Activated B cell treated with CpG ODN at 0.5 μM for 24 hours (primary cell): ENCODE measurements at regions not wholly inside any gene's neighbourhood (a gene's known extent, or its start where the extent isn't known, plus 50 kb on each side); places are given as distances from the start of the nearest gene placed in this dataset.

Experiments used
- ATAC-seq: fragments of 200-7000 bp; cut with Tn5 transposase; one replicate; pipeline ENCODE4 v1.10.0; 2021; ENCODE audit warnings: low read depth, mild to moderate bottlenecking, moderate library complexity
- CTCF ChIA-PET: fragments of 350-600 bp; sonication (Branson Sonifier 250); formaldehyde crosslinking; loops from one replicate; lab custom pipeline; 2021; ENCODE audit warnings: antibody characterized with exemption; lab: Charles Lee
- POLR2A ChIA-PET: fragments of 350-600 bp; sonication (Branson Sonifier 250); formaldehyde crosslinking; loops from one replicate; lab custom pipeline; 2021; ENCODE audit warnings: antibody characterized with exemption; lab: Charles Lee
- DNase-seq: peaks from one replicate; pipeline ENCODE4 v3.0.0; 2022
- H3K27ac Mint-ChIP-seq: one replicate; pipeline ENCODE4 v1.8.0; 2020; ENCODE audit warnings: mixed read lengths
- H3K27me3 Mint-ChIP-seq: one replicate; pipeline ENCODE4 v1.8.0; 2021; ENCODE audit warnings: mixed read lengths
- H3K36me3 Mint-ChIP-seq: one replicate; pipeline ENCODE4 v1.8.0; 2021; ENCODE audit warnings: low read depth, mixed read lengths
- H3K4me1 Mint-ChIP-seq: one replicate; pipeline ENCODE4 v1.8.0; 2021; ENCODE audit warnings: mixed read lengths
- H3K4me3 Mint-ChIP-seq: one replicate; pipeline ENCODE4 v1.8.0; 2020; ENCODE audit warnings: mild to moderate bottlenecking, mixed read lengths
- H3K9me3 Mint-ChIP-seq: one replicate; pipeline ENCODE4 v1.8.0; 2020; ENCODE audit warnings: mixed read lengths
- intact Hi-C: fragments of 100-400 bp; cut with micrococcal nuclease; formaldehyde crosslinking; loops from one replicate; pipeline ENCODE4 v1.15.1; 2024
- TF ChIP-seq, protein P1 (sequence below): fragments of 200-600 bp; IDR thresholded peaks from one replicate; pipeline ENCODE4 v1.8.0; 2022; ENCODE audit warnings: antibody characterized with exemption, mild to moderate bottlenecking

DNA sequence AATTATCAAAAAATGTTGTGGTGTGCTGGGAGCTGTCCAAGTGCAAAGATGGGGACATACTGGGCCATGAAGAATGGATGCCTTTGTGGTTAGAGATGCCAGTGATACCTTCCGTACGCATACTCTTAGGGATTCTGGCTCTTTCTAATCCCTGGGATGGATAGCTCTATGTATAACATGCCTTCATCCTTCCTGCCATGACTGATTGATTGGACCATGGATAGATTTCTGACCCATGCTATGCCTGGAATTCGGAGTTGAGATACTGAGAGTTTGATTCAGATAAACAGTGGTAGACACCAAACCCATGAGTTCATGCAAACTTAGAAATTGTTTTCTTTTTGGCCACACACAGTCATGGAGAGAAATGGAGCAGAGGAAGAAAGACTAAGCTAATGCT is 147.2 kb upstream of the WDFY3 start:
- CTCF ChIA-PET = no interaction called here
- ATAC-seq = no peak
- no peaks in the 10 kb centered on the region for H3K36me3 Mint-ChIP-seq
- H3K9me3 Mint-ChIP-seq = peaks cover 6% of the 10 kb centered on the region
- H3K4me1 Mint-ChIP-seq = no peaks in the 10 kb centered on the region
- H3K27ac Mint-ChIP-seq = no peak overlapping the region
- POLR2A ChIA-PET = no interaction called here
- H3K27me3 Mint-ChIP-seq = no peaks in the 10 kb centered on the region
- DNase-seq = no peak
- intact Hi-C loops = no loop called here
- H3K4me3 Mint-ChIP-seq = no peak overlapping the region
- TF ChIP-seq, protein P1, sequence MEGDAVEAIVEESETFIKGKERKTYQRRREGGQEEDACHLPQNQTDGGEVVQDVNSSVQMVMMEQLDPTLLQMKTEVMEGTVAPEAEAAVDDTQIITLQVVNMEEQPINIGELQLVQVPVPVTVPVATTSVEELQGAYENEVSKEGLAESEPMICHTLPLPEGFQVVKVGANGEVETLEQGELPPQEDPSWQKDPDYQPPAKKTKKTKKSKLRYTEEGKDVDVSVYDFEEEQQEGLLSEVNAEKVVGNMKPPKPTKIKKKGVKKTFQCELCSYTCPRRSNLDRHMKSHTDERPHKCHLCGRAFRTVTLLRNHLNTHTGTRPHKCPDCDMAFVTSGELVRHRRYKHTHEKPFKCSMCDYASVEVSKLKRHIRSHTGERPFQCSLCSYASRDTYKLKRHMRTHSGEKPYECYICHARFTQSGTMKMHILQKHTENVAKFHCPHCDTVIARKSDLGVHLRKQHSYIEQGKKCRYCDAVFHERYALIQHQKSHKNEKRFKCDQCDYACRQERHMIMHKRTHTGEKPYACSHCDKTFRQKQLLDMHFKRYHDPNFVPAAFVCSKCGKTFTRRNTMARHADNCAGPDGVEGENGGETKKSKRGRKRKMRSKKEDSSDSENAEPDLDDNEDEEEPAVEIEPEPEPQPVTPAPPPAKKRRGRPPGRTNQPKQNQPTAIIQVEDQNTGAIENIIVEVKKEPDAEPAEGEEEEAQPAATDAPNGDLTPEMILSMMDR = no peak

DNA sequence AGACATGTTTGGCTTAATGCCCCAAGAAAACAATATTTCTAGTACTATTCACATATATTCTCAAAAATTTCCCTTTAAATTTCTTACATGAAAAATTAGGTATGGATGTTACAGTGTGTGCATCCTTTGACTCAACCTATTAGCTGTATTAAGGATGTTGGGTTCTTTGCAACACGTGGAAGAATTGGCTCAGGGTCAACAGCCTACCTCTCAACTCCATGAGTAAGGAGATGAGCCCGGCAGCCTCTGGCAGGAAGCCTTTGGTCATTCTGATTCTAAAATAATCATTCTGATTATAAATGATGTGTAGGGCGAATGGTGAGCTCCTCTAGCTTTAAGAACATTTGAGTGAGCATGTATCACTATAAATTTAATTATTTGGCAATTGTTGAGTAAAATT is 148.0 kb upstream of the WDFY3 start:
- Mint-ChIP-seq H3K27me3 (peaks cover 2% of the 10 kb centered on the region), H3K9me3 (peaks cover 6% of the 10 kb centered on the region), H3K4me1 (no peaks in the 10 kb centered on the region), H3K36me3 (no peaks in the 10 kb centered on the region), H3K4me3 (no peak overlapping the region), H3K27ac (no peak overlapping the region)
- TF ChIP-seq, protein P1 = no peak
- intact Hi-C loops = no loop called here
- CTCF ChIA-PET = no interaction called here
- ATAC-seq (no peak), DNase-seq (no peak)
- POLR2A ChIA-PET = no interaction called here

DNA sequence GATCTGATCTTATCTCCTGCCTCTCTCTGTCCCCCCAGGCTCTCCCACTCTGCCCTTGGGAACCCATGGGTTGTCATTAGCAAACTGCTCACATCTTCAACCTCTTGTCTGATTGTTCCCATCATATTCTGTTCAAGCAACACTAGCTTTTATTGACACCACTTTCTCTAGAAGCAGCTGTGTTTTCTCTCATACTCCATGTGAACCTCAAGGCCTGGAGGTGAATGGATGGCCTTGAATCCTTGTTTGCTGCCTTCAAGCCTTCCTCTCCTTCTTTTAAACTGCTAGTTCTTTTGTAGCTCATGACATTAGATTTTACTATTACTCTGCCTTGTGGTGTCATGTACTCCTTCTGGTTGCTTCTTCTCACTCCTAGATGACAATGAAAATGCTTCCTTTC is 149.5 kb upstream of the WDFY3 start:
- no peak overlapping the region for H3K4me3 Mint-ChIP-seq
- no peak overlapping the region for H3K27ac Mint-ChIP-seq
- H3K4me1 Mint-ChIP-seq = no peaks in the 10 kb centered on the region
- POLR2A ChIA-PET = no interaction called here
- peaks cover 2% of the 10 kb centered on the region for H3K27me3 Mint-ChIP-seq
- CTCF ChIA-PET = no interaction called here
- ATAC-seq (no peak), DNase-seq (no peak)
- H3K36me3 Mint-ChIP-seq = no peaks in the 10 kb centered on the region
- intact Hi-C loops = no loop called here
- TF ChIP-seq, protein P1 = no peak
- H3K9me3 Mint-ChIP-seq = peaks cover 6% of the 10 kb centered on the region

DNA sequence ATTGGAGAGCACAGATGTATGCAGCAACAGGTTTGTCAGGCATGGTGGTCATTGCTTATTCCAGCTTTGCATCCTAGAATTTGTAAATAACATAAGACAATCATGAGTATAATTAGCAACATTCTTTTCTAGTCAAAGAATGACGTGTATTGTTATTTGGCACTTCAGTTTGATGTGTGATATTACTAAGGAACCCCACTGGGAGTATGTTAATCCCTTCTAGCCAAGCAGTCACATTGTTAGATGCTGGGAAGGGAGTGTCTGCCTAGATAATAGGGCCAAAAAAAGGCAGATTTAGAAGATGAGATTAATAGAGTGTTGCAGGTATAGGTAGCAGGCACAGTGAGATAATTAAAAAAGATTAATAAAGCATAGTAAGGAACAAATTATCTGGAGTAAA is 159.2 kb upstream of the WDFY3 start:
- H3K4me3 Mint-ChIP-seq = no peak overlapping the region
- ChIA-PET CTCF (no interaction called here), POLR2A (no interaction called here)
- TF ChIP-seq, protein P1 = no peak
- H3K27ac Mint-ChIP-seq = no peak overlapping the region
- no peaks in the 10 kb centered on the region for H3K9me3 Mint-ChIP-seq
- no peaks in the 10 kb centered on the region for H3K4me1 Mint-ChIP-seq
- H3K27me3 Mint-ChIP-seq = no peaks in the 10 kb centered on the region
- no peak for DNase-seq
- no peaks in the 10 kb centered on the region for H3K36me3 Mint-ChIP-seq
- ATAC-seq = no peak
- intact Hi-C loops = no loop called here

DNA sequence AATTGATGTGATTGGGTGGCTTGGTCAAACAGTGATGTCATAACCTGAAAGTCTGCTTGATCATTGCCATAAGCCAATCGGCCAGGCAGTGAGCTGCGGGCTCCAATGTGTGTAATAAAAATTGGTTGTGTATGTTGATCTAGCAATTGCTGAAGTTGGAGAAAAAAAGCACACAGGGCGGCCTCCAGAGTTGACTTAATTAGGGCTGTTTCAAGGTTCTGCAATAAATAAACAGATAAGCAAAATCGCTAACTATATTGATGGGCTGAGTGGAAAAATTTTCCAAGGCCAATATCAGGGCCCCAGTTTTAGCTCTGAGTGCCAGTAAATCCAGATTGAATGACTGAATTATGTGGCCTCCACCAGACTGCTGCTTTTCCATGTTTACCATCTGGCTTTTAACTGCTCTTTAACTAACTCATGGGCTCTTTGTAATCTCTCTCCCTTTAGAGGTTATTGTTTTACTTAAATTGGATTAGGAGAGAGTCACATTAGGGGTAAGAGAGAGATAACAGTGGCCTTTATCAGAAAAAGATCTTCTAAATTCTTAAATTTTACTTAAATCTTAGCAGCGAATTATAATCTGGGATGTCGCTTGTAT is 160.6 kb upstream of the WDFY3 start:
- ChIA-PET CTCF (interaction anchor here (0.8 to 1.7 kb wide), 3 partner anchors 841 to 917 kb away, joined by 3 to 5 read pairs (median 4); no protein-coding TSS in a partner anchor), POLR2A (no interaction called here)
- ATAC-seq (no peak), DNase-seq (no peak)
- Mint-ChIP-seq H3K27me3 (no peaks in the 10 kb centered on the region), H3K36me3 (no peaks in the 10 kb centered on the region), H3K4me3 (no peak overlapping the region), H3K4me1 (no peaks in the 10 kb centered on the region), H3K27ac (no peak overlapping the region), H3K9me3 (no peaks in the 10 kb centered on the region)
- TF ChIP-seq, protein P1 = no peak
- intact Hi-C loops = loop anchor here (1.0 kb wide), 1 partner anchor 917 kb away; no protein-coding TSS in a partner anchor
